GM10266 (cell line): ENCODE measurements at regions not wholly inside any gene's neighbourhood (a gene's known extent, or its start where the extent isn't known, plus 50 kb on each side); places are given as distances from the start of the nearest gene placed in this dataset.

Source experiments
- DNase-seq: peaks from one replicate; pipeline ENCODE4 v3.0.0; 2012; ENCODE audit errors: extremely low spot score
- TF ChIP-seq, protein P1 (sequence below): IDR thresholded peaks from 2 replicates; pipeline ENCODE4 v1.5.1; 2012; ENCODE audit warnings: mild to moderate bottlenecking, low read depth; ENCODE audit not compliant: control insufficient read depth, insufficient read depth; ENCODE audit errors: missing control alignments

DNA sequence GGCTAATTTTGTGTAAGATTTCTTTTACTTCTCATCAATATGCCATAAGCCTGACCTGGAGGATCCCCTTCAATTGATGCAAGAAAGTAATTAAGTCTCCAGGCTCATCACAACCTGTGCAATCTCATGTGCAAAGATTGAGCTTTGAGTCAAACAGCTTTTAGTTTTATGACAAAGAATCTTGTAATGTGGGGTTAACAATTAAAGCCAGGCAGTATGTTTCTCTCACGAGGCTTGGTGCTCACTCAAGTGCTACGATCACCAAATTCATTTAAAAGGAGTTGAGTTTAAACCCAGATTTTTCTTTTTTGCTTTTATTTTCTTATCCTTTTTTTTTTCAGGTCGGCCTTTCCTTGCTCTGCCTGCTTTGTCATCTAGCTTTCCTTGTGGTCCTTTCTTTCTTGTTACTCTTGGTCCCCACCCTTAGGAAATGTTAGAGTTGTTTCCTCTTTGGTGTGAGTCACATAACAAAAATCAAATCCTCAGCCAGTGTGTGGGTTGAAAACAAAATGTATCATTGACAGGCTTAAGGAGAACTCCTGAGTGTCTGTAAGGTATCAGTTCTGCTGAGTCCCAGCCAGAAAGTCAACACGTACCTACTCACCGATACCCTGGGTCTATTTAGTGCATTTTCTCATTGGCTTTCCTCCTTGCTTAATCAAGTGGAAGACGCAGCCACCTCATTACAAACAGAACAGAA lies 1037.2 kb downstream of the ADGRL2 start:
- DNase-seq, result no peak
- TF ChIP-seq, protein P1, sequence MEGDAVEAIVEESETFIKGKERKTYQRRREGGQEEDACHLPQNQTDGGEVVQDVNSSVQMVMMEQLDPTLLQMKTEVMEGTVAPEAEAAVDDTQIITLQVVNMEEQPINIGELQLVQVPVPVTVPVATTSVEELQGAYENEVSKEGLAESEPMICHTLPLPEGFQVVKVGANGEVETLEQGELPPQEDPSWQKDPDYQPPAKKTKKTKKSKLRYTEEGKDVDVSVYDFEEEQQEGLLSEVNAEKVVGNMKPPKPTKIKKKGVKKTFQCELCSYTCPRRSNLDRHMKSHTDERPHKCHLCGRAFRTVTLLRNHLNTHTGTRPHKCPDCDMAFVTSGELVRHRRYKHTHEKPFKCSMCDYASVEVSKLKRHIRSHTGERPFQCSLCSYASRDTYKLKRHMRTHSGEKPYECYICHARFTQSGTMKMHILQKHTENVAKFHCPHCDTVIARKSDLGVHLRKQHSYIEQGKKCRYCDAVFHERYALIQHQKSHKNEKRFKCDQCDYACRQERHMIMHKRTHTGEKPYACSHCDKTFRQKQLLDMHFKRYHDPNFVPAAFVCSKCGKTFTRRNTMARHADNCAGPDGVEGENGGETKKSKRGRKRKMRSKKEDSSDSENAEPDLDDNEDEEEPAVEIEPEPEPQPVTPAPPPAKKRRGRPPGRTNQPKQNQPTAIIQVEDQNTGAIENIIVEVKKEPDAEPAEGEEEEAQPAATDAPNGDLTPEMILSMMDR, result no peak

DNA sequence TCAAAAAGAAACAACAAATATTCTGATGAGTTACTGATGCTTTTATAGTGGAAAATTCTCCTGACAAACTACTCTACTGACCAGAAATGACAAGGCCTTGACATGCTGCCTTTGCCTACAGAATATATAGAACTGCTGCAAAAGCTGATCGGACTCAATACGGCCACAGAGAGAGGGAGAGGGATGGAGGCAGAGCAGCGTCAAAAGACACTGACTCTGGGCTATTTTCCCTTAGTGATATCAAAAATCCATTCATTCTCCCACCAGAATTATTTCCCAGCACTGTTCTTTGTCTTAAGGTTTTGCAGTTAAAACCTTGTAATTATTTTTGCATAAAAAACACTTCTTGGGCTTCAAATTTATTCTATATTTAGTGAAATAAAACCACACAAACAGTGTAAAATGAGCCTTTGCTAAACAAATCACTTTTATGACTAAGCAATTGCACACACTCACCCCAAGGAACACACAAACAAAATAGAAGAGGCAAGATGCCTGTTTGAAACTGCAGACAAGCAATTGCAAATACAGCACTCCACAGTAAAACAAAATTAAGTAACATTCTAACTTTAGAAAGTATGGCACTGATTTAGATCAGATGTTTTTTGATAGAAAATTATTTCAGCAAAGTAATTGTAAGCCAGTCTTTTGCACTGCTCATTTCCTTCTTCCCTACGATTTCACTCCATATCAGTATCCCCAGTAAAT lies 1036.4 kb downstream of the ADGRL2 start:
- TF ChIP-seq, protein P1, result no peak
- no peak for DNase-seq

DNA sequence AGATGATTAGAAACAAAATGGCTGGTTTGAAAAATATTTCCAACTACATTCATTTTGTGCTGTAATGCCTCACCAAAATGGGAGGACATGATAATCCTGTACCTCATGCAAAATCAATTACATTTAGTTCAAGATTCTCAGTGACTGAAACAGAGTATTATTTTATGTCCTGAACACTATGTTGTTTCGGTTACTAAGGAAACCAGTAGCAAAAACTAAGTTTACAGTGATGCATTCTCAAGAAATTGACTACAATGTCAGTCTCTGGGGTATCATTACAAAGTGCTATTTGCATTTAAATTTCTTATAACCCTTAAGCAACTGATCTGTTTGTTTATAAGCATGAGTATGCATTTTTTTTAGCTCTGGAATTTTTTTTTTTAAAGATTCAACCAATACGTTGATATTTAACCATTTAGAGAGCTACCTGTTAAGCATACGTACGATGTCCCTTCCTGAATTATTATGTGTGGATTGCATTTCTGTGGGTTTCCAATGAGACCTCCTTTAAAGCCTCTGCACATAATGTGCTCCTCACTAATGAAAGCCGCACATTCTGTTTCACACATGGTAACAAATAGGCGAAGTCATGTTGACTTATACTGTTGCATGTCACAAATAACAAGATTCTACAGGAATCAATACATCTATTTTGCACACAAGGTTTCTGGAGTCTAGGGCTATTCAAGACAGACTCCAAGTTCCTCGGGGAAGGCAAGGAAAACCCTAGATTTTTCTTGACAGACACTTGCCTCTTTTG lies 1035.7 kb downstream of the ADGRL2 start:
- no peak for DNase-seq
- TF ChIP-seq, protein P1, result no peak

DNA sequence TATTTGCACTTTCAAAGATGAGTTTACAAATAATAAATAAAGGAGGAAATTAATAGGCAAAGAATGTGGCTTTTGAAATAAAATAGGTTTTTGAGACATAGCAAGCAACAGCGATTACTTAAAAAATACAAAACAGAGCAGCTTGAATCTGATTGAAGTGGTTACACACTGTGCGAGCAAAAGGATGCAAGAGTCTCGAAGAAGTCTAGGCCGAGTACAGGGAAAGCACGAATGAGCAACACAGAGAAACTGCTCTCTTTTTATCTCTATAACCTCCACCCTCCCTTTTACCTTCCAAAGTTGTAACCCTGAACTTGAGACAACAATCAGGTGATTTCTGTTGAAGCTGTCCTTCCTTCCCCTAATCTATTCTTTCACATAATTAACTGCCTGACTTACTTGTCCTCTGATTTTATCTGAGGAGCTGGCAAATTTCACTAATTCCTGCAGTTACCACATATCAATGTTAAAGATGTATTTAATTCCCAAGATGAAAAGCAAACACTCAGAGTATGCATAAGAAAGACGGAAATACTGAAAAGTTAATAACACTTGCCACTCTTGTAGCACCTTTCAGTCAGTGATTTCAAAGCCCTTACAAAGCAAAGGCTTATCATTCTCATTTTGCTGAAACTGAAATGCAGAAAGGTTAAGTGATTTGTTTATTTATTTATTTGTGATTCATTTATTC lies 1030.1 kb downstream of the ADGRL2 start:
- TF ChIP-seq, protein P1, result no peak
- no peak for DNase-seq

DNA sequence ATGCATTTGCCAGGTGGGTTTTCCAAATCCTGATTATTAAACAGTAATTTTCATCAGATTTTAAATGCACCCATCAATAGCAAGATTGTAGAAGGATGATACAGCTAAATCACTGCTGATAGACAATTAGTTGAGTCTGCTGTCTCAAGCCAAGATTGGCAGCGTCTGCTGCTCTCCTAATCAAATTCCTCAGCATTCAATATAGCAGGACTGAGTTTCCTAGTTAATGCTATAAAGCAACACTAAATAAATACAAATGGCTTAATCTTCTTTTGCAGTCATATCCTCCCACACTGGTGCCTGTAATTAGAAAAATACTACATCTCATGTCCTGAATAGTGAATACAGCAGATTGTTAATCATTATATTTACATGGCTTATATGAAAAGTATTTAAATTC lies 1028.8 kb downstream of the ADGRL2 start:
- no peak for DNase-seq
- TF ChIP-seq, protein P1, result no peak

DNA sequence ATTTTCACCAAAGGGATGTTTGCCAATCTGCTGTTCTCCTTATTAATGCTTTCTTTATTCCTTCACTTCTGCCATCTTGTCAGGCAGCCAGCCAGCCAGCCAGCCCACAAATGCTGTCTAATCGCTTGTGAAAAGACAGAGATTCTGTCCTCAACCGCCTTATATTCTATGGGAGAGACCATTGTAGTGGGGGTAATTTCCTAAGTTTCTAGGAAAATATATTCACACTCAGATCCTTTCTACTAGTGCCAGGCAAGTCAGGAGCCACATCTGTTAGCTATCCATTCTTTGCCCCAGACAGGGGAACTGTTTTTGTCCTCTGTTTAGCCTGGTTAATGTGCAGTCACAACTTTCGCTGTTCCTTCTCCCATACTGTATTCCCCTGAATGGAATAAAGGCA lies 1023.1 kb downstream of the ADGRL2 start:
- DNase-seq, result no peak
- TF ChIP-seq, protein P1, result no peak
